Muscle layer of duodenum (tissue), 2 donors: ENCODE measurements at regions not wholly inside any gene's neighbourhood (a gene's known extent, or its start where the extent isn't known, plus 50 kb on each side); places are given as distances from the start of the nearest gene placed in this dataset.

Source experiments
- H3K27ac ChIP-seq: one replicate; pipeline ENCODE4 v1.7.0; 2013; ENCODE audit warnings: mild to moderate bottlenecking, low read length
- H3K27me3 ChIP-seq: one replicate; pipeline ENCODE4 v1.7.0; 2013; ENCODE audit warnings: low read depth, mild to moderate bottlenecking, control low read depth, low read length
- H3K36me3 ChIP-seq, 2 donors: one replicate each; pipeline ENCODE4 v1.7.0; 2013; ENCODE audit warnings: low read length in 2 of 2, control low read depth in 1 of 2, mild to moderate bottlenecking in 1 of 2; ENCODE audit not compliant: insufficient read depth in 2 of 2, control insufficient read depth in 1 of 2
- H3K4me1 ChIP-seq, 2 donors: one replicate each; pipeline ENCODE4 v1.7.0; 2013; ENCODE audit warnings: low read length in 2 of 2, mild to moderate bottlenecking in 2 of 2, control low read depth in 1 of 2, moderate library complexity in 1 of 2; ENCODE audit not compliant: insufficient read depth in 2 of 2, control insufficient read depth in 1 of 2
- H3K4me3 ChIP-seq, 2 donors: one replicate each; pipeline ENCODE4 v1.7.0; 2013; ENCODE audit warnings: low read length in 2 of 2, low read depth in 1 of 2, mild to moderate bottlenecking in 1 of 2
- H3K9me3 ChIP-seq, 2 donors: one replicate each; pipeline ENCODE4 v1.7.0; 2013; ENCODE audit warnings: low read length in 2 of 2, control low read depth in 1 of 2, mild to moderate bottlenecking in 1 of 2; ENCODE audit not compliant: control insufficient read depth in 1 of 2
- donor health status: healthy.

GRCh38 chr2:41727152-41727551, 320.7 kb upstream of the PKDCC start:
- H3K4me1 ChIP-seq = no peaks in the 10 kb centered on the region
- H3K36me3 ChIP-seq = no peaks in the 10 kb centered on the region
- H3K4me3 ChIP-seq = no peak overlapping the region
- no peaks in the 10 kb centered on the region for H3K9me3 ChIP-seq
- H3K27ac ChIP-seq = no peak overlapping the region
- H3K27me3 ChIP-seq = no peaks in the 10 kb centered on the region

- H3K27ac ChIP-seq = no peak overlapping the region
- H3K4me1 ChIP-seq = no peaks in the 10 kb centered on the region
- no peaks in the 10 kb centered on the region for H3K27me3 ChIP-seq
- no peak overlapping the region for H3K4me3 ChIP-seq
- no peaks in the 10 kb centered on the region for H3K36me3 ChIP-seq
- no peaks in the 10 kb centered on the region for H3K9me3 ChIP-seq
Observed at GRCh38 chr2:41727711-41728110, 320.1 kb upstream of the PKDCC start.

- no peaks in the 10 kb centered on the region for H3K36me3 ChIP-seq
- H3K9me3 ChIP-seq = no peaks in the 10 kb centered on the region
- H3K27me3 ChIP-seq = no peaks in the 10 kb centered on the region
- H3K4me1 ChIP-seq = no peaks in the 10 kb centered on the region
- no peak overlapping the region for H3K4me3 ChIP-seq
- H3K27ac ChIP-seq = no peak overlapping the region
Observed at GRCh38 chr2:41728788-41729338, 319.0 kb upstream of the PKDCC start.

GRCh38 chr2:41729800-41730364, 317.9 kb upstream of the PKDCC start:
- H3K27me3 ChIP-seq = no peaks in the 10 kb centered on the region
- H3K36me3 ChIP-seq = no peaks in the 10 kb centered on the region
- H3K4me3 ChIP-seq = no peak overlapping the region
- H3K9me3 ChIP-seq = no peaks in the 10 kb centered on the region
- H3K4me1 ChIP-seq = no peaks in the 10 kb centered on the region
- no peak overlapping the region for H3K27ac ChIP-seq

GRCh38 chr2:41735006-41735405, 312.8 kb upstream of the PKDCC start:
- H3K27me3 ChIP-seq = no peaks in the 10 kb centered on the region
- H3K9me3 ChIP-seq = no peaks in the 10 kb centered on the region
- no peaks in the 10 kb centered on the region for H3K36me3 ChIP-seq
- H3K4me3 ChIP-seq = no peak overlapping the region
- no peak overlapping the region for H3K27ac ChIP-seq
- H3K4me1 ChIP-seq = no peaks in the 10 kb centered on the region

- Histone ChIP-seq H3K9me3 (no peaks in the 10 kb centered on the region), H3K36me3 (no peaks in the 10 kb centered on the region), H3K27ac (no peak overlapping the region), H3K4me1 (no peaks in the 10 kb centered on the region), H3K27me3 (no peaks in the 10 kb centered on the region), H3K4me3 (no peak overlapping the region)
Observed at GRCh38 chr2:41735476-41735875, 312.3 kb upstream of the PKDCC start.

- no peaks in the 10 kb centered on the region for H3K4me1 ChIP-seq
- H3K27me3 ChIP-seq = no peaks in the 10 kb centered on the region
- no peak overlapping the region for H3K4me3 ChIP-seq
- no peak overlapping the region for H3K27ac ChIP-seq
- no peaks in the 10 kb centered on the region for H3K9me3 ChIP-seq
- no peaks in the 10 kb centered on the region for H3K36me3 ChIP-seq
Observed at GRCh38 chr2:41736105-41736567, 311.7 kb upstream of the PKDCC start.

GRCh38 chr2:41736586-41736985, 311.2 kb upstream of the PKDCC start:
- Histone ChIP-seq H3K4me1 (no peaks in the 10 kb centered on the region), H3K4me3 (no peak overlapping the region), H3K36me3 (no peaks in the 10 kb centered on the region), H3K27me3 (no peaks in the 10 kb centered on the region), H3K27ac (no peak overlapping the region), H3K9me3 (no peaks in the 10 kb centered on the region)

- Histone ChIP-seq H3K9me3 (no peaks in the 10 kb centered on the region), H3K4me1 (no peaks in the 10 kb centered on the region), H3K27ac (no peak overlapping the region)
Observed at GRCh38 chr2:41737888-41738287, 309.9 kb upstream of the PKDCC start.

GRCh38 chr2:41741951-41742595, 305.7 kb upstream of the PKDCC start:
- Histone ChIP-seq H3K36me3 (no peaks in the 10 kb centered on the region), H3K27me3 (no peaks in the 10 kb centered on the region), H3K4me3 (no peak overlapping the region), H3K4me1 (no peaks in the 10 kb centered on the region), H3K9me3 (no peaks in the 10 kb centered on the region), H3K27ac (no peak overlapping the region)

More at GRCh38 chr2:41737888-41738287, 309.9 kb upstream of the PKDCC start:
- no peaks in the 10 kb centered on the region for H3K27me3 ChIP-seq
- H3K4me3 ChIP-seq = no peak overlapping the region
- H3K36me3 ChIP-seq = no peaks in the 10 kb centered on the region

- no peaks in the 10 kb centered on the region for H3K36me3 ChIP-seq
- H3K4me3 ChIP-seq = no peak overlapping the region
- H3K4me1 ChIP-seq = no peaks in the 10 kb centered on the region
- H3K9me3 ChIP-seq = no peaks in the 10 kb centered on the region
- H3K27me3 ChIP-seq = no peaks in the 10 kb centered on the region
- no peak overlapping the region for H3K27ac ChIP-seq
Observed at GRCh38 chr2:41743324-41743723, 304.5 kb upstream of the PKDCC start.

- H3K4me3 ChIP-seq = no peak overlapping the region
- no peak overlapping the region for H3K27ac ChIP-seq
- no peaks in the 10 kb centered on the region for H3K4me1 ChIP-seq
- H3K27me3 ChIP-seq = no peaks in the 10 kb centered on the region
- no peaks in the 10 kb centered on the region for H3K9me3 ChIP-seq
- H3K36me3 ChIP-seq = no peaks in the 10 kb centered on the region
Observed at GRCh38 chr2:41750829-41751228, 297.0 kb upstream of the PKDCC start.
